HuH-7 (cell line): ENCODE measurements at regions not wholly inside any gene's neighbourhood (a gene's known extent, or its start where the extent isn't known, plus 50 kb on each side); places are given as distances from the start of the nearest gene placed in this dataset.

Experiments used
- DNase-seq: peaks from one replicate; pipeline ENCODE4 v3.0.0; 2011; ENCODE audit warnings: low spot score

DNA sequence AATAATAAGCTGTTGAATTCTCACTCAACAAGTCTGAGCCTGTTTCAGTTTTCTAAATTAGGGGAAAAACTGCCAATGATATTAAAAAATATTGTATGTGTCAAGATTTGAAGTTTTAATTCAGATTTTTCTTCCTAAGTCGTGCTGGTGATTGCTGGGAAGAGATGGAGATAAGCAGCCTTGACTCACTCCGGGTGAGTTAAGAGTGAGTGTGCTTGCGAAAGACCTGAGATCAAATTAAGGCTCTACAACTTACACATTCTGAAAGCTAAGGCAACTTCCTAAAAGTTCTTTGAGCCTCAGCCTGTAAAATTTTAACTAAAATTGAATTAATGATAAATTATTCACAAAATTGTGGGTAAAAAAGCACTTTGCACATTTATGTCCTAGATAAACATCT lies 1441.2 kb downstream of the PCDH7 start:
- no peak for DNase-seq

GRCh38 chr4:32163125-32163524 lies 1443.0 kb downstream of the PCDH7 start:
- DNase-seq = no peak

DNA sequence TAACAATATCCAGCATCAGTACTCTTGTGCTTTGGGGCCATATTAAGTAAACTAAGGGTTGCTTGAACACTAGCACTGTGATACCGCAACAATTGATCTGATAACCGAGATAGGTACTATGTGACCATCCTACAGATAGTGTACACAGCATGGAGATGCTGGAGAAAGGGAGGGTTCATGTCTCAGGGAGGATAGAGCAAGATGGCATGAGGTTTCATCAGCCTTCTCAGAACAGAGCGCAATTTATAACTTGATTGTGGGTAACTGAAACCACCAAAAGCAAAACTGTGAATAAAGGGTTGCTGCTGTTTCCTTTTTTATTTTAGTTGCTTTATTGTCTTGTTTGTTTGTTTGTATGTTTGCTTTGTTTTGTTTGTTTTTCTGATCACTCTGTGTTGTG lies 1449.7 kb downstream of the PCDH7 start:
- DNase-seq = no peak

GRCh38 chr4:32172086-32172485 lies 1451.9 kb downstream of the PCDH7 start:
- DNase-seq = no peak

- DNase-seq = no peak
These were observed 1452.6 kb downstream of the PCDH7 start for GRCh38 chr4:32172761-32173160.

DNA sequence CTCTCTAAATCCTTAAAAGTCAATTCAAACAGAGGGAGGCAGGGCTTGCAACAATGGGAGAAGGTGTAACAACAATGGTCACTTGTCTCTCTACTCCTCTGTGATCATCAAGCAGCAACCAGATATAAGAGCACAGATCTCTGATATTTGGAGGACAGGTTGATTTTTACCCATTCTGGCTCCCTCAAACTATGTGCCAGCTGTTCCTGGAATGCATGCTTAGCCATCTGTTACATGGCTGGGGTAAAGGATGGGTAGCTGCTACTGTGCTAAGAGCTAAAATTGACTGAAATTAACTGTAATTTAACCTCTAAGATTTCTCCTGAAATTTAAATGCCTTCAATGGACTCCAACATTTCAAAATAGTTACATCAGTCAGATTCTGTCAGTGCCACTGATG lies 1459.9 kb downstream of the PCDH7 start:
- DNase-seq = no peak

DNA sequence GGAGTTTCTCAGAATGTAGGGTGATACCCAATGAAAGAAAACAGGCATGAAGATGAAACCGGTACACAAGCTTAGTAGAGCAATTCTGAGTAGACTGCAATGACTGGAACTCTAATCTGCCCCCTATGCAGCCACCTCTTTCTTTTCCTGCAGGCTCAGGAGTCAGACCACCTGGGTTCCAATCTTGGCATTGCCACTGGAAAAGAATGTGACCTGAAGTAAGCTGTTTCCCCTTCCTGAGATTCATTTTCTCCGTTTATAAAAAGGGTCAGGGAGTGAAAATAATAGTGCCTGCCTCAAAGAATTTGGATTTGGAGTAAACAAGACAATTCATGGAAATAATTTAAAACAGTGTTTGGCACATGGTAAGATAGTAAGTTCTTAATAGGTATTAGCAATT lies 1464.0 kb downstream of the PCDH7 start:
- DNase-seq = no peak

- no peak for DNase-seq
These were observed 1469.0 kb downstream of the PCDH7 start for GRCh38 chr4:32189130-32189529.

DNA sequence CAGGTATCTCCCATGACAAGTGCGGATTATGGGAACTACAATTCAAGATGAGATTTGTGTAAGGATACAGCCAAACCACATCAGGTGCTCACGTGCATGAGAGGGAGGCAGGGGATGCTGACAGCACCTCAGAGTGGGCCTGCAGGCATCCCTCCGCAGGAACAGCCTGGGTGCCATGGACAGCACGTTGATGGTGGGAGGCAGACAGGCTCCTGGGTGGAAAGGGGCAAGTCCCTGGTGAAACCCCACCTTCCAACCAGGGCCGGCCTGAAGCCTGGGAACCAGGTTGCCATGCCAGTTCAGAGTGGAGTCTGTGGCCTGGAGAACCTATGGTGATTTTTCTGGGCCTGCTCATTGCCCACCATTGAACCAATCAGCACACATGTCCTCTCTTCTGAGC lies 1469.6 kb downstream of the PCDH7 start:
- no peak for DNase-seq

- DNase-seq = no peak
These were observed 1471.8 kb downstream of the PCDH7 start for GRCh38 chr4:32191961-32192360.

DNA sequence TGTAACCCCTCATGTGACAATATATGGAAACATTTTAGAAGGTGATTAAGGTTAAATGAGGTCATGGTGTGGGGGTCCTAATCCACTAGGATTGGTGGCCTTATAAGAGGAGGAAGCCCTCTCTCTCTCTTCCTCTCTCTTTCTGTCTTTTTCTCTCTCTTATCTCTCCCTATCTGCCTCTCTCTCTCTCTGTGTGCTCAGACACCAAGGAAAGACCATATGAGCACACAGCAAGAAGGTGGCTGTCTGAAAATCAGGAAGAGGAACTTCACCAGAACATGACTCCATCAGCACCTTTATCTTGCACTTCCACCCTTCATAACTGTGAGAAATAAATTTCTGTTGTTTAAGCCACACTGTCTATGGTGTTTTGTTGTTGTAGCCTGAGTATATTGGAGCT lies 1472.2 kb downstream of the PCDH7 start:
- DNase-seq = no peak

- DNase-seq = no peak
These were observed 1472.8 kb downstream of the PCDH7 start for GRCh38 chr4:32192991-32193390.

GRCh38 chr4:32196950-32197688 lies 1477.0 kb downstream of the PCDH7 start:
- no peak for DNase-seq

DNA sequence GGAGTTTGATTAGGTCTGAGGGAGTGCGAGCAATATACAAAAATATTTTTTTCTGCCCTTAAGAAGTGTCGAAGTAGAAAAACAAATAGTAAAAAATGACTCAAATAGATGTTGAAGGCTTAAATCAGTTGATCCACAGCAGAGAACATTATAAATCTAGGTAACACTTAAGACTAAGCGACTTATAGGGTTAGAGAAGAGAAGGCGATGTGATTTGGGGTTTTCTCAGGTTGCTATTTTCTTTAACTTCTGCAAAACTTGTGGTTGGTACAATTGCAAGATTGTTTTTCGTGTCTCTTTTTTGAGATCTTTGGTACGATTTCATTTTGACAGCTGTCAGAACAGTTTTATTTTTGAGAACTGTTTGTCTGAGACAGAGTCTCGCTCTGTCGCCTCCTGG lies 1479.5 kb downstream of the PCDH7 start:
- DNase-seq = no peak

GRCh38 chr4:32203340-32203739 lies 1483.2 kb downstream of the PCDH7 start:
- DNase-seq = no peak

GRCh38 chr4:32206756-32207155 lies 1486.6 kb downstream of the PCDH7 start:
- no peak for DNase-seq

- no peak for DNase-seq
These were observed 1487.3 kb downstream of the PCDH7 start for GRCh38 chr4:32207456-32207855.

DNA sequence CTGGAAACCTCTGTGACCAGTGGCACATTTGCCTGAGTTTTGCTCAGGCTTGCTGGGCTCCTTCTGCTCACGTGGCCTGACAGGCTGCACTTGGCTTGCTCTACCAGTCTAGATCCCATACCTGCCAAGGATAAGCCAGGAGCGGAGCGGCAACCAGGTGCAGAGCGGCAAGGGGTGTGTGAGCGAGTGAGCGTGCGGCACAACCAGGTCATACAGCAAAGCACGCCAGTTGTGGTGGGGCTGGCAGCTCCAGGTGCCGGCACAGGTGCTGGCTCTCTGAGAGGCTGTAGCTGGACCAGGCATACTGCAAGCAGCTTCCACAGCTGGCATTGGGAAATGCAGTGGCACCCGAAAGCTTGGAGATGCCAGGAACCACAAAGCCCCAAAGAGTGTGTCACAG lies 1495.1 kb downstream of the PCDH7 start:
- DNase-seq = no peak

- no peak for DNase-seq
These were observed 1496.3 kb downstream of the PCDH7 start for GRCh38 chr4:32216502-32216901.

- DNase-seq = no peak
These were observed 1499.3 kb downstream of the PCDH7 start for GRCh38 chr4:32219306-32220075.

DNA sequence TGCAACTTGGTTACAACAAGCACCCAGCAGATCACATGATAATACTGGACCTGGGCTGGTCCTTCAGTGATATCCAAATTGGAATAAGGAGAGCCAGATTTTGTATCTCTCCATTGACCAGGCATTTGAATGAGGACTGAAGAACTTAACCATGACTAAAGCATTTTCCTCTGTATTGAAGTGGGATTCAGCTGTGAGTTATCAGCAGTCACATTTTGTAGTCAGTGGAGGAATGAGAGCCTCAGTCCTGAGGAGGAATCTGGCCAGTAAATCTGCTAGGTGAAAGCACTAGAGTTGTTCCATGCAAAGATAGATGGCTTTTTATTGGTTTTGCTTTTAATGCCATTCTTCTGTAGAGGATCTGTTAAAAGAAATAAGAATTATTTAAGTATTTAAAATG lies 1506.0 kb downstream of the PCDH7 start:
- no peak for DNase-seq

GRCh38 chr4:32226733-32227132 lies 1506.6 kb downstream of the PCDH7 start:
- no peak for DNase-seq

GRCh38 chr4:32243926-32244325 lies 1523.8 kb downstream of the PCDH7 start:
- DNase-seq = no peak

GRCh38 chr4:32249040-32249439 lies 1528.9 kb downstream of the PCDH7 start:
- no peak for DNase-seq
